Endothelial cell (in vitro differentiated cells): ENCODE measurements at regions not wholly inside any gene's neighbourhood (a gene's known extent, or its start where the extent isn't known, plus 50 kb on each side); places are given as distances from the start of the nearest gene placed in this dataset.
"Not testable (repeated sequence)": the region's sequence is repeated elsewhere in the genome, so short reads cannot be mapped to it uniquely, and the experiment has no call there.

Experiments used
- DNase-seq: peaks from one replicate; pipeline ENCODE4 v3.0.0; 2021; ENCODE audit warnings: low spot score
- H3K27ac Mint-ChIP-seq: one replicate; pipeline ENCODE4 v1.8.0; 2021; ENCODE audit warnings: mixed read lengths, inconsistent platforms; ENCODE audit not compliant: unreplicated experiment
- H3K27me3 Mint-ChIP-seq: one replicate; pipeline ENCODE4 v1.8.0; 2021; ENCODE audit warnings: mild to moderate bottlenecking, moderate library complexity, mixed read lengths, inconsistent platforms; ENCODE audit not compliant: unreplicated experiment
- H3K36me3 Mint-ChIP-seq: one replicate; pipeline ENCODE4 v1.8.0; 2021; ENCODE audit warnings: mild to moderate bottlenecking, low read depth, mixed read lengths, inconsistent platforms; ENCODE audit not compliant: unreplicated experiment
- H3K4me1 Mint-ChIP-seq: one replicate; pipeline ENCODE4 v1.8.0; 2021; ENCODE audit warnings: mild to moderate bottlenecking, mixed read lengths, inconsistent platforms; ENCODE audit not compliant: unreplicated experiment
- H3K4me3 Mint-ChIP-seq: one replicate; pipeline ENCODE4 v1.8.0; 2021; ENCODE audit warnings: mild to moderate bottlenecking, mixed read lengths, inconsistent platforms; ENCODE audit not compliant: unreplicated experiment
- H3K9me3 Mint-ChIP-seq: one replicate; pipeline ENCODE4 v1.8.0; 2021; ENCODE audit warnings: mixed read lengths, inconsistent platforms; ENCODE audit not compliant: unreplicated experiment
- CTCF ChIP-seq: fragments of 200-600 bp; sonication (generic); IDR thresholded peaks from one replicate; pipeline ENCODE4 v1.5.0; 2021; ENCODE audit warnings: antibody characterized with exemption; ENCODE audit not compliant: unreplicated experiment

GRCh38 chr2:175330195-175330594 lies 148.7 kb upstream of the ATP5MC3 start:
- H3K9me3 Mint-ChIP-seq: no peaks in the 10 kb centered on the region
- TF ChIP-seq CTCF: no peak
- H3K4me1 Mint-ChIP-seq: peaks cover 4% of the 10 kb centered on the region
- no peaks in the 10 kb centered on the region for H3K27me3 Mint-ChIP-seq
- peaks cover 2% of the 10 kb centered on the region for H3K36me3 Mint-ChIP-seq
- DNase-seq: no peak
- no peak overlapping the region for H3K4me3 Mint-ChIP-seq
- H3K27ac Mint-ChIP-seq: no peak overlapping the region

- no peak for DNase-seq
- Mint-ChIP-seq H3K4me1 (peaks cover 4% of the 10 kb centered on the region), H3K9me3 (no peaks in the 10 kb centered on the region), H3K27ac (no peak overlapping the region), H3K36me3 (peaks cover 4% of the 10 kb centered on the region), H3K4me3 (no peak overlapping the region), H3K27me3 (no peaks in the 10 kb centered on the region)
- TF ChIP-seq CTCF: no peak
Measured at GRCh38 chr2:175326801-175327200, 145.3 kb upstream of the ATP5MC3 start.

- not testable (repeated sequence) for H3K4me3 Mint-ChIP-seq
Measured at GRCh38 chr2:175326164-175326563, 144.7 kb upstream of the ATP5MC3 start.

GRCh38 chr2:175323162-175323561 lies 141.7 kb upstream of the ATP5MC3 start:
- Mint-ChIP-seq H3K9me3 (no peaks in the 10 kb centered on the region), H3K36me3 (peaks cover 4% of the 10 kb centered on the region), H3K4me3 (no peak overlapping the region), H3K27ac (no peak overlapping the region), H3K27me3 (no peaks in the 10 kb centered on the region), H3K4me1 (no peaks in the 10 kb centered on the region)
- no peak for TF ChIP-seq CTCF
- no peak for DNase-seq

More at GRCh38 chr2:175326164-175326563, 144.7 kb upstream of the ATP5MC3 start:
- DNase-seq, H3K9me3 Mint-ChIP-seq, H3K27me3 Mint-ChIP-seq, H3K4me1 Mint-ChIP-seq, H3K27ac Mint-ChIP-seq, H3K36me3 Mint-ChIP-seq: not testable (repeated sequence)

GRCh38 chr2:175318542-175318941 lies 137.0 kb upstream of the ATP5MC3 start:
- no peak for DNase-seq
- Mint-ChIP-seq H3K27me3 (no peaks in the 10 kb centered on the region), H3K27ac (no peak overlapping the region), H3K4me3 (no peak overlapping the region), H3K36me3 (no peaks in the 10 kb centered on the region), H3K9me3 (no peaks in the 10 kb centered on the region), H3K4me1 (no peaks in the 10 kb centered on the region)
- no peak for TF ChIP-seq CTCF

GRCh38 chr2:175317751-175318150 lies 136.2 kb upstream of the ATP5MC3 start:
- TF ChIP-seq CTCF: no peak
- Mint-ChIP-seq H3K27me3 (no peaks in the 10 kb centered on the region), H3K27ac (no peak overlapping the region), H3K36me3 (no peaks in the 10 kb centered on the region), H3K4me1 (no peaks in the 10 kb centered on the region), H3K9me3 (no peaks in the 10 kb centered on the region), H3K4me3 (no peak overlapping the region)
- DNase-seq: no peak
